OCI-LY1 (cell line): ENCODE measurements at regions not wholly inside any gene's neighbourhood (a gene's known extent, or its start where the extent isn't known, plus 50 kb on each side); places are given as distances from the start of the nearest gene placed in this dataset.

Experiments
- H2AFZ ChIP-seq: fragments of 200-600 bp; sonication (generic), shearing (Covaris generic); 2 replicates; pipeline ENCODE4 v1.6.0; 2014; ENCODE audit warnings: antibody characterized with exemption, mild to moderate bottlenecking, low read length
- H3F3A ChIP-seq: fragments of 200-600 bp; sonication (generic), shearing (Covaris generic); 2 replicates; pipeline ENCODE4 v1.6.0; 2014; ENCODE audit warnings: mild to moderate bottlenecking, antibody characterized with exemption, low read length, moderate library complexity; ENCODE audit not compliant: insufficient read depth
- H3K27ac ChIP-seq: fragments of 200-600 bp; sonication (generic); 2 replicates; pipeline ENCODE4 v1.5.1; 2014; ENCODE audit warnings: low read length, mixed run types, mild to moderate bottlenecking, low read depth; ENCODE audit not compliant: poor library complexity, severe bottlenecking
- H3K27me3 ChIP-seq: fragments of 200-600 bp; sonication (generic); 2 replicates; pipeline ENCODE4 v1.6.0; 2014; ENCODE audit warnings: antibody characterized with exemption, mild to moderate bottlenecking, low read length, moderate library complexity; ENCODE audit not compliant: insufficient read depth
- H3K36me3 ChIP-seq: fragments of 200-600 bp; sonication (generic); 2 replicates; pipeline ENCODE4 v1.6.1; 2014; ENCODE audit warnings: mild to moderate bottlenecking, antibody characterized with exemption, low read length, moderate library complexity, mixed read lengths; ENCODE audit not compliant: insufficient read depth
- H3K4me1 ChIP-seq: fragments of 200-600 bp; sonication (generic); 2 replicates; pipeline ENCODE4 v1.5.1; 2014; ENCODE audit warnings: mild to moderate bottlenecking, low read length, moderate library complexity; ENCODE audit not compliant: insufficient read depth, severe bottlenecking
- H3K4me2 ChIP-seq: fragments of 200-600 bp; sonication (generic), shearing (Covaris generic); 2 replicates; pipeline ENCODE4 v1.6.1; 2014; ENCODE audit warnings: low read length
- H3K4me3 ChIP-seq: fragments of 200-600 bp; sonication (generic); 2 replicates; pipeline ENCODE4 v1.5.1; 2014; ENCODE audit warnings: low read length, low read depth, mild to moderate bottlenecking, mixed read lengths; ENCODE audit not compliant: poor library complexity, severe bottlenecking
- H3K79me2 ChIP-seq: fragments of 200-600 bp; shearing (Covaris generic); 2 replicates; pipeline ENCODE4 v1.6.1; 2016; ENCODE audit warnings: mixed run types, low read length, mixed read lengths; ENCODE audit not compliant: insufficient read depth
- H3K9ac ChIP-seq: fragments of 200-600 bp; sonication (generic), shearing (Covaris generic); 2 replicates; pipeline ENCODE4 v1.6.1; 2014; ENCODE audit warnings: mild to moderate bottlenecking, low read length, mixed read lengths
- H3K9me2 ChIP-seq: fragments of 200-600 bp; sonication (generic), shearing (Covaris generic); 2 replicates; pipeline ENCODE4 v1.6.1; 2014; ENCODE audit warnings: low read depth, mild to moderate bottlenecking, low read length, mixed read lengths
- H3K9me3 ChIP-seq: fragments of 200-600 bp; shearing (Covaris generic); 2 replicates; pipeline ENCODE4 v1.6.1; 2014; ENCODE audit warnings: low read length, mixed read lengths
- H4K20me1 ChIP-seq: fragments of 200-600 bp; sonication (generic), shearing (Covaris generic); 2 replicates; pipeline ENCODE4 v1.6.0; 2016; ENCODE audit warnings: mild to moderate bottlenecking, low read length; ENCODE audit not compliant: insufficient read depth
- CTCF ChIP-seq: fragments of 200-600 bp; sonication (generic), shearing (Covaris generic); IDR thresholded peaks from 2 replicates; pipeline ENCODE4 v1.5.1; 2017; ENCODE audit warnings: mild to moderate bottlenecking, antibody characterized with exemption, low read length, moderate library complexity, mixed read lengths
- EZH2 ChIP-seq: fragments of 200-600 bp; sonication (generic), shearing (Covaris generic); IDR thresholded peaks from 2 replicates; pipeline ENCODE4 v1.8.0; 2017; ENCODE audit warnings: borderline replicate concordance, mixed run types, mild to moderate bottlenecking, antibody characterized with exemption, low read length, moderate library complexity, mixed read lengths

DNA sequence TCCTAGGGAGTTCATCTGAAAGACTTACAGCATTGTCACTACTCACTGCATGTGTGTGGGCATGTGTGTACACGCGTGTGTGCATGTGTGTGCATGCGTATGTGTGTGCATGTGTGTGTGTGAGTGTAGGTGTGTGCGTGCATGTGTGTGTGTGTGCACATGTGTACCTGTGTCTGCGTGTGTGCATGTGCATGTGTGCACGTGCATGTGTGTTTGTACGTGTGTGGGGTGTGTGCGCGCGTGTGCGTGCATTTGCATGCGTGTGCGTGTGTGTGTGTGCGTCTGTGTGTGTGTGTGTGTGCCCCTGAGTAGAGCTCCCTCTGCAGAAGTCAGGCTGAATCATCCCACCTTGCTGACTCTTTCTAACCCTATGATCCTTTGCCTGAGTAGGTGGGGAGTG lies 114.8 kb upstream of the RBFOX1 start:
- no peaks in the 10 kb centered on the region for H3K4me1 ChIP-seq
- no peak overlapping the region for H3K27ac ChIP-seq
- H4K20me1 ChIP-seq, result no peaks in the 10 kb centered on the region
- TF ChIP-seq CTCF (no peak), EZH2 (no peak)
- H3F3A ChIP-seq, result no peaks in the 10 kb centered on the region
- no peak overlapping the region for H3K4me2 ChIP-seq
- H3K9me2 ChIP-seq, result no peaks in the 10 kb centered on the region
- H3K36me3 ChIP-seq, result no peaks in the 10 kb centered on the region
- no peaks in the 10 kb centered on the region for H3K79me2 ChIP-seq
- H3K27me3 ChIP-seq, result no peaks in the 10 kb centered on the region
- no peaks in the 10 kb centered on the region for H3K9me3 ChIP-seq
- no peak overlapping the region for H3K9ac ChIP-seq
- no peak overlapping the region for H2AFZ ChIP-seq
- no peak overlapping the region for H3K4me3 ChIP-seq

GRCh38 chr16:7216719-7217118 lies 115.9 kb upstream of the RBFOX1 start:
- Histone ChIP-seq H3K4me2 (no peak overlapping the region), H3K4me1 (no peaks in the 10 kb centered on the region), H3F3A (no peaks in the 10 kb centered on the region), H3K9me3 (no peaks in the 10 kb centered on the region), H3K9ac (no peak overlapping the region), H2AFZ (no peak overlapping the region), H3K79me2 (no peaks in the 10 kb centered on the region), H3K27me3 (no peaks in the 10 kb centered on the region), H3K27ac (no peak overlapping the region), H3K9me2 (no peaks in the 10 kb centered on the region), H3K4me3 (no peak overlapping the region), H4K20me1 (no peaks in the 10 kb centered on the region), H3K36me3 (no peaks in the 10 kb centered on the region)
- TF ChIP-seq CTCF (no peak), EZH2 (no peak)

- Histone ChIP-seq H4K20me1 (no peaks in the 10 kb centered on the region), H3K27ac (no peak overlapping the region), H3K4me3 (no peak overlapping the region), H3K9ac (no peak overlapping the region), H2AFZ (no peak overlapping the region), H3K9me2 (no peaks in the 10 kb centered on the region), H3F3A (no peaks in the 10 kb centered on the region), H3K9me3 (no peaks in the 10 kb centered on the region), H3K4me2 (no peak overlapping the region), H3K79me2 (no peaks in the 10 kb centered on the region), H3K4me1 (no peaks in the 10 kb centered on the region), H3K27me3 (no peaks in the 10 kb centered on the region), H3K36me3 (no peaks in the 10 kb centered on the region)
- TF ChIP-seq CTCF, result no peak
These were observed 120.9 kb upstream of the RBFOX1 start for GRCh38 chr16:7211781-7212180.
